ENCODE measurements at regions not wholly inside any gene's neighbourhood (a gene's known extent, or its start where the extent isn't known, plus 50 kb on each side); places are given as distances from the start of the nearest gene placed in this dataset.

GRCh38 chr19:28737021-28737895 lies 475.7 kb downstream of the UQCRFS1 start:
- CTCF ChIA-PET = interaction anchor here (0.8 to 2.4 kb wide), 8 partner anchors 9 to 526 kb away, joined by 3 to 15 read pairs (median 6); no protein-coding TSS in a partner anchor

GRCh38 chr19:28736528-28736927 lies 476.4 kb downstream of the UQCRFS1 start:
- ChIA-PET POLR2A (no interaction called here), CTCF (interaction anchor here (0.8 to 2.4 kb wide), 8 partner anchors 9 to 527 kb away, joined by 3 to 15 read pairs (median 6); no protein-coding TSS in a partner anchor)
- DNase-seq (ENCODE audit: extremely low spot score) = no peak
- TF ChIP-seq, protein P1, sequence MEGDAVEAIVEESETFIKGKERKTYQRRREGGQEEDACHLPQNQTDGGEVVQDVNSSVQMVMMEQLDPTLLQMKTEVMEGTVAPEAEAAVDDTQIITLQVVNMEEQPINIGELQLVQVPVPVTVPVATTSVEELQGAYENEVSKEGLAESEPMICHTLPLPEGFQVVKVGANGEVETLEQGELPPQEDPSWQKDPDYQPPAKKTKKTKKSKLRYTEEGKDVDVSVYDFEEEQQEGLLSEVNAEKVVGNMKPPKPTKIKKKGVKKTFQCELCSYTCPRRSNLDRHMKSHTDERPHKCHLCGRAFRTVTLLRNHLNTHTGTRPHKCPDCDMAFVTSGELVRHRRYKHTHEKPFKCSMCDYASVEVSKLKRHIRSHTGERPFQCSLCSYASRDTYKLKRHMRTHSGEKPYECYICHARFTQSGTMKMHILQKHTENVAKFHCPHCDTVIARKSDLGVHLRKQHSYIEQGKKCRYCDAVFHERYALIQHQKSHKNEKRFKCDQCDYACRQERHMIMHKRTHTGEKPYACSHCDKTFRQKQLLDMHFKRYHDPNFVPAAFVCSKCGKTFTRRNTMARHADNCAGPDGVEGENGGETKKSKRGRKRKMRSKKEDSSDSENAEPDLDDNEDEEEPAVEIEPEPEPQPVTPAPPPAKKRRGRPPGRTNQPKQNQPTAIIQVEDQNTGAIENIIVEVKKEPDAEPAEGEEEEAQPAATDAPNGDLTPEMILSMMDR (IDR thresholded peaks at IDR 0.05; ENCODE audit: control extremely low read depth, extremely low read depth, low read depth, missing control alignments) = no peak

More at GRCh38 chr19:28737021-28737895, 475.7 kb downstream of the UQCRFS1 start:
- peak; percentile 41 for DNase-seq (ENCODE audit: extremely low spot score)
- TF ChIP-seq, protein P1 (IDR thresholded peaks at IDR 0.05; ENCODE audit: control extremely low read depth, extremely low read depth, low read depth, missing control alignments) = peak; percentile 40
- POLR2A ChIA-PET = no interaction called here

GRCh38 chr19:28731577-28731976 lies 481.4 kb downstream of the UQCRFS1 start:
- no peak for DNase-seq (ENCODE audit: extremely low spot score)
- ChIA-PET CTCF (no interaction called here), POLR2A (no interaction called here)
- TF ChIP-seq, protein P1 (IDR thresholded peaks at IDR 0.05; ENCODE audit: control extremely low read depth, extremely low read depth, low read depth, missing control alignments) = no peak

GRCh38 chr19:28730791-28731512 lies 482.0 kb downstream of the UQCRFS1 start:
- ChIA-PET POLR2A (no interaction called here), CTCF (no interaction called here)
- TF ChIP-seq, protein P1 (IDR thresholded peaks at IDR 0.05; ENCODE audit: control extremely low read depth, extremely low read depth, low read depth, missing control alignments) = no peak
- no peak for DNase-seq (ENCODE audit: extremely low spot score)

DNA sequence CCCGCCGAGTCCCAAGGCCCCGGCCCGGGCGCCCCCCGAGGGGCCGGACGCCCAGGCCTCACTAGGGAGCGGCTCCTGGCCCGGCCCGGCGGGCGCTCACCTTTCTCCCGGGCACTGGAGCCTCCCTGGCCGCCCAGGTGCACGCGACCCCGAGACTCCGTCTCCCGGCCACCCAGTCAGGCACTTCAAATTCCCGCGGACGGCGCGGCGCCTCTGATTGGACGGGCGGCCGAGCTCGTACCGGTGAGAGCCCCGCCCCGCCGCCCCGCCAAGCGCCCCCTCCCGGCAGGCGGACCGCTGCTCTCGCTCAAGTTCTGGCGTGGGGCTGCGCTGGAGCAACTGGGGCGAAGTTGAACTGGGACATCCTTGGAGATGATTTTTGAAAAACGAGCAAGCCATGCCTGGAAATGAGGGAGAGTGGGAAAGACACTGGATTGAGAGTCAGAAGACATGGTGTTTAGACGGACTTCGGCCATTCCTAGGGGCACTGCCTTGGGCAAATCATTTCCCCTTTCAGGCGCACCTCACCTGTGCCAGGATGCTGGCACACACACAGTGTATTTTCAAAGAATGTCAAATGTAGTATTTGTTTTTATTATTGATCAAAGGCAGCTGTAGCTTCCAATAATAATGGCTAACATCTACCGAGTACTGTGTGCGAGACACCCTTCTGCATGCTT lies 485.3 kb downstream of the UQCRFS1 start:
- TF ChIP-seq, protein P1 (IDR thresholded peaks at IDR 0.05; ENCODE audit: control extremely low read depth, extremely low read depth, low read depth, missing control alignments) = no peak
- POLR2A ChIA-PET = no interaction called here
- CTCF ChIA-PET = no interaction called here
- DNase-seq (ENCODE audit: extremely low spot score) = peak; percentile 58
